ENCODE measurements at regions not wholly inside any gene's neighbourhood (a gene's known extent, or its start where the extent isn't known, plus 50 kb on each side); places are given as distances from the start of the nearest gene placed in this dataset.
"Not testable (repeated sequence)": the region's sequence is repeated elsewhere in the genome, so short reads cannot be mapped to it uniquely, and the experiment has no call there.

- H3K27ac ChIP-seq (ENCODE audit: control insufficient read depth, insufficient read depth, low read length); H3K9ac ChIP-seq (ENCODE audit: control insufficient read depth, extremely low read depth, insufficient read depth, low read length); H3K9me1 ChIP-seq (ENCODE audit: control insufficient read depth, extremely low read depth, insufficient read depth, low read length); dilution Hi-C loops (cut with MboI; ENCODE audit: extremely low pct_ligation_motif_present, low sequenced_read_pairs); H2AFZ ChIP-seq (ENCODE audit: control insufficient read depth, low read length); H3K79me2 ChIP-seq (ENCODE audit: control insufficient read depth, insufficient read depth, low read length); H3K4me1 ChIP-seq (ENCODE audit: control insufficient read depth, extremely low read depth, insufficient read depth, low read length); FAIRE-seq; H3K9me3 ChIP-seq (ENCODE audit: control insufficient read depth, low read depth, low read length); H3K36me3 ChIP-seq (ENCODE audit: control insufficient read depth in 2 of 2, extremely low read depth in 1 of 2, insufficient read depth in 2 of 2, low read length in 2 of 2); H3K27me3 ChIP-seq (ENCODE audit: control insufficient read depth, extremely low read depth, insufficient read depth, low read length); H4K20me1 ChIP-seq (ENCODE audit: control insufficient read depth, extremely low read depth, insufficient read depth, low read length); DNase-seq (ENCODE audit: low read depth, low spot score); H3K4me2 ChIP-seq (ENCODE audit: control insufficient read depth, extremely low read depth, insufficient read depth, low read depth, low read length); H3K4me3 ChIP-seq (ENCODE audit: control insufficient read depth in 2 of 3, extremely low read depth in 1 of 3, insufficient read depth in 2 of 3, low read depth in 1 of 3, low read length in 3 of 3): not testable (repeated sequence)
Observed at GRCh38 chr11:71705738-71706432, 123.2 kb upstream of the KRTAP5-11 start.

- H3K79me2 ChIP-seq (ENCODE audit: control insufficient read depth, insufficient read depth, low read length); H3K36me3 ChIP-seq (ENCODE audit: control insufficient read depth in 2 of 2, extremely low read depth in 1 of 2, insufficient read depth in 2 of 2, low read length in 2 of 2); dilution Hi-C loops (cut with MboI; ENCODE audit: extremely low pct_ligation_motif_present, low sequenced_read_pairs); DNase-seq (ENCODE audit: low read depth, low spot score); FAIRE-seq; H3K9ac ChIP-seq (ENCODE audit: control insufficient read depth, extremely low read depth, insufficient read depth, low read length); H2AFZ ChIP-seq (ENCODE audit: control insufficient read depth, low read length); H3K27me3 ChIP-seq (ENCODE audit: control insufficient read depth, extremely low read depth, insufficient read depth, low read length); H3K4me2 ChIP-seq (ENCODE audit: control insufficient read depth, extremely low read depth, insufficient read depth, low read depth, low read length); H3K9me1 ChIP-seq (ENCODE audit: control insufficient read depth, extremely low read depth, insufficient read depth, low read length); H3K9me3 ChIP-seq (ENCODE audit: control insufficient read depth, low read depth, low read length); H3K27ac ChIP-seq (ENCODE audit: control insufficient read depth, insufficient read depth, low read length); H3K4me3 ChIP-seq (ENCODE audit: control insufficient read depth in 2 of 3, extremely low read depth in 1 of 3, insufficient read depth in 2 of 3, low read depth in 1 of 3, low read length in 3 of 3); H4K20me1 ChIP-seq (ENCODE audit: control insufficient read depth, extremely low read depth, insufficient read depth, low read length); H3K4me1 ChIP-seq (ENCODE audit: control insufficient read depth, extremely low read depth, insufficient read depth, low read length): not testable (repeated sequence)
Observed at GRCh38 chr11:71707083-71707482, 124.4 kb upstream of the KRTAP5-11 start.

DNA sequence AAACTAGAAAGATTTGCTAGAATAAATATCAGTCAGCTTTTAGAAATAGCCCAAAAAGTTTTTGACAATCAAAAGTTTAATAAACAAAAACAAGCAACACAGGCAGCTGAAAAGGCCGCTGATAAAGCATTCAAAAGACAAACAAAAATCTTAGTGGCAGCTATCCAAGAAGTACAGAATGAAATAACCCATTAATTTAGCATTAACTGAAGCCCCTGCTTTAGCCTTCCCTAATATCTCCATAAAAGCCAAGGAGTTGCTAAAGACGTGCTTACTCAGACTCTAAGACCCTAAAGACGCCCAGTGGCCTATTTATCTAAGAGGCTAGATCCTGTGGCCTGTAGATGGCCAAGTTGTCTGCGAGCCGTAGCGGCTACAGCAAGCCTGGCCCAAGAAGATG, 123.5 kb upstream of the DEFB108B start:
- FAIRE-seq; dilution Hi-C loops (cut with MboI; ENCODE audit: extremely low pct_ligation_motif_present, low sequenced_read_pairs): not testable (repeated sequence)

GRCh38 chr11:71710171-71710671, 122.8 kb upstream of the DEFB108B start:
- H3K27ac ChIP-seq (ENCODE audit: control insufficient read depth, insufficient read depth, low read length); H3K9me1 ChIP-seq (ENCODE audit: control insufficient read depth, extremely low read depth, insufficient read depth, low read length); H3K36me3 ChIP-seq (ENCODE audit: control insufficient read depth in 2 of 2, extremely low read depth in 1 of 2, insufficient read depth in 2 of 2, low read length in 2 of 2); H3K4me2 ChIP-seq (ENCODE audit: control insufficient read depth, extremely low read depth, insufficient read depth, low read depth, low read length); H3K27me3 ChIP-seq (ENCODE audit: control insufficient read depth, extremely low read depth, insufficient read depth, low read length); H3K9me3 ChIP-seq (ENCODE audit: control insufficient read depth, low read depth, low read length); H3K4me3 ChIP-seq (ENCODE audit: control insufficient read depth in 2 of 3, extremely low read depth in 1 of 3, insufficient read depth in 2 of 3, low read depth in 1 of 3, low read length in 3 of 3); H3K9ac ChIP-seq (ENCODE audit: control insufficient read depth, extremely low read depth, insufficient read depth, low read length); H4K20me1 ChIP-seq (ENCODE audit: control insufficient read depth, extremely low read depth, insufficient read depth, low read length); H3K4me1 ChIP-seq (ENCODE audit: control insufficient read depth, extremely low read depth, insufficient read depth, low read length); H3K79me2 ChIP-seq (ENCODE audit: control insufficient read depth, insufficient read depth, low read length); DNase-seq (ENCODE audit: low read depth, low spot score); FAIRE-seq; H2AFZ ChIP-seq (ENCODE audit: control insufficient read depth, low read length); dilution Hi-C loops (cut with MboI; ENCODE audit: extremely low pct_ligation_motif_present, low sequenced_read_pairs): not testable (repeated sequence)

More for the DNA sequence above, 123.5 kb upstream of the DEFB108B start:
- not testable (repeated sequence) for H3K4me3 ChIP-seq (ENCODE audit: control insufficient read depth in 2 of 3, extremely low read depth in 1 of 3, insufficient read depth in 2 of 3, low read depth in 1 of 3, low read length in 3 of 3); H3K27ac ChIP-seq (ENCODE audit: control insufficient read depth, insufficient read depth, low read length); H3K79me2 ChIP-seq (ENCODE audit: control insufficient read depth, insufficient read depth, low read length); H3K4me1 ChIP-seq (ENCODE audit: control insufficient read depth, extremely low read depth, insufficient read depth, low read length); H3K9me3 ChIP-seq (ENCODE audit: control insufficient read depth, low read depth, low read length); H3K9ac ChIP-seq (ENCODE audit: control insufficient read depth, extremely low read depth, insufficient read depth, low read length); H3K36me3 ChIP-seq (ENCODE audit: control insufficient read depth in 2 of 2, extremely low read depth in 1 of 2, insufficient read depth in 2 of 2, low read length in 2 of 2); H3K27me3 ChIP-seq (ENCODE audit: control insufficient read depth, extremely low read depth, insufficient read depth, low read length); DNase-seq (ENCODE audit: low read depth, low spot score); H4K20me1 ChIP-seq (ENCODE audit: control insufficient read depth, extremely low read depth, insufficient read depth, low read length); H3K9me1 ChIP-seq (ENCODE audit: control insufficient read depth, extremely low read depth, insufficient read depth, low read length); H2AFZ ChIP-seq (ENCODE audit: control insufficient read depth, low read length); H3K4me2 ChIP-seq (ENCODE audit: control insufficient read depth, extremely low read depth, insufficient read depth, low read depth, low read length)

GRCh38 chr11:71710701-71711385, 122.2 kb upstream of the DEFB108B start:
- H4K20me1 ChIP-seq (ENCODE audit: control insufficient read depth, extremely low read depth, insufficient read depth, low read length); DNase-seq (ENCODE audit: low read depth, low spot score); H3K9me1 ChIP-seq (ENCODE audit: control insufficient read depth, extremely low read depth, insufficient read depth, low read length); H2AFZ ChIP-seq (ENCODE audit: control insufficient read depth, low read length); H3K4me2 ChIP-seq (ENCODE audit: control insufficient read depth, extremely low read depth, insufficient read depth, low read depth, low read length); H3K9me3 ChIP-seq (ENCODE audit: control insufficient read depth, low read depth, low read length); H3K27me3 ChIP-seq (ENCODE audit: control insufficient read depth, extremely low read depth, insufficient read depth, low read length); FAIRE-seq; H3K4me3 ChIP-seq (ENCODE audit: control insufficient read depth in 2 of 3, extremely low read depth in 1 of 3, insufficient read depth in 2 of 3, low read depth in 1 of 3, low read length in 3 of 3); H3K36me3 ChIP-seq (ENCODE audit: control insufficient read depth in 2 of 2, extremely low read depth in 1 of 2, insufficient read depth in 2 of 2, low read length in 2 of 2); H3K79me2 ChIP-seq (ENCODE audit: control insufficient read depth, insufficient read depth, low read length); H3K9ac ChIP-seq (ENCODE audit: control insufficient read depth, extremely low read depth, insufficient read depth, low read length); H3K27ac ChIP-seq (ENCODE audit: control insufficient read depth, insufficient read depth, low read length); H3K4me1 ChIP-seq (ENCODE audit: control insufficient read depth, extremely low read depth, insufficient read depth, low read length); dilution Hi-C loops (cut with MboI; ENCODE audit: extremely low pct_ligation_motif_present, low sequenced_read_pairs): not testable (repeated sequence)
